ENCODE measurements at regions not wholly inside any gene's neighbourhood (a gene's known extent, or its start where the extent isn't known, plus 50 kb on each side); places are given as distances from the start of the nearest gene placed in this dataset.
"Not testable (repeated sequence)": the region's sequence is repeated elsewhere in the genome, so short reads cannot be mapped to it uniquely, and the experiment has no call there.

- CTCF ChIA-PET; DNase-seq (ENCODE audit: extremely low spot score); POLR2A ChIA-PET: not testable (repeated sequence)
These were observed 71.9 kb upstream of the SAMD11 start for GRCh38 chr1:851841-852240.

- POLR2A ChIA-PET, CTCF ChIA-PET: not testable (repeated sequence)
These were observed 68.3 kb upstream of the SAMD11 start for GRCh38 chr1:855202-855981.

GRCh38 chr1:856541-857057, 67.1 kb upstream of the SAMD11 start:
- CTCF ChIA-PET; POLR2A ChIA-PET; DNase-seq (ENCODE audit: extremely low spot score): not testable (repeated sequence)

More at GRCh38 chr1:855202-855981, 68.3 kb upstream of the SAMD11 start:
- DNase-seq (ENCODE audit: extremely low spot score), result not testable (repeated sequence)

GRCh38 chr1:857926-858648, 65.6 kb upstream of the SAMD11 start:
- DNase-seq (ENCODE audit: extremely low spot score); POLR2A ChIA-PET: not testable (repeated sequence)
- CTCF ChIA-PET, result interaction anchor here (1.3 kb wide), 2 partner anchors 12 to 16 kb away, joined by 3 read pairs; no protein-coding TSS in a partner anchor

- POLR2A ChIA-PET; DNase-seq (ENCODE audit: extremely low spot score): not testable (repeated sequence)
- CTCF ChIA-PET, result interaction anchor here (1.3 kb wide), 2 partner anchors 11 to 16 kb away, joined by 3 read pairs; no protein-coding TSS in a partner anchor
These were observed 65.1 kb upstream of the SAMD11 start for GRCh38 chr1:858649-859041.

- POLR2A ChIA-PET; DNase-seq (ENCODE audit: extremely low spot score): not testable (repeated sequence)
- CTCF ChIA-PET, result interaction anchor here (2.4 kb wide), 1 partner anchor 9 kb away, joined by 6 read pairs; no protein-coding TSS in a partner anchor
These were observed 62.8 kb upstream of the SAMD11 start for GRCh38 chr1:860941-861340.

GRCh38 chr1:861714-862113, 62.0 kb upstream of the SAMD11 start:
- no peak for TF ChIP-seq CTCF (IDR thresholded peaks at IDR 0.05; ENCODE audit: control extremely low read depth, extremely low read depth, low read depth, missing control alignments)
- ChIA-PET POLR2A (no interaction called here), CTCF (no interaction called here)
- DNase-seq (ENCODE audit: extremely low spot score), result no peak

GRCh38 chr1:862601-863000, 61.1 kb upstream of the SAMD11 start:
- DNase-seq (ENCODE audit: extremely low spot score); POLR2A ChIA-PET; CTCF ChIA-PET: not testable (repeated sequence)

GRCh38 chr1:865633-866032, 58.1 kb upstream of the SAMD11 start:
- peak; percentile 22 for DNase-seq (ENCODE audit: extremely low spot score)
- POLR2A ChIA-PET, CTCF ChIA-PET: not testable (repeated sequence)

- ChIA-PET CTCF (no interaction called here), POLR2A (no interaction called here)
- no peak for TF ChIP-seq CTCF (IDR thresholded peaks at IDR 0.05; ENCODE audit: control extremely low read depth, extremely low read depth, low read depth, missing control alignments)
- DNase-seq (ENCODE audit: extremely low spot score), result no peak
These were observed 57.6 kb upstream of the SAMD11 start for GRCh38 chr1:866095-866494.

GRCh38 chr1:866631-867299, 57.0 kb upstream of the SAMD11 start:
- POLR2A ChIA-PET; CTCF ChIA-PET; DNase-seq (ENCODE audit: extremely low spot score): not testable (repeated sequence)

- POLR2A ChIA-PET; DNase-seq (ENCODE audit: extremely low spot score): not testable (repeated sequence)
These were observed 56.2 kb upstream of the SAMD11 start for GRCh38 chr1:867550-867949.

More at GRCh38 chr1:867550-867949, 56.2 kb upstream of the SAMD11 start:
- CTCF ChIA-PET, result not testable (repeated sequence)
